HEK293T (cell line): ENCODE measurements at regions not wholly inside any gene's neighbourhood (a gene's known extent, or its start where the extent isn't known, plus 50 kb on each side); places are given as distances from the start of the nearest gene placed in this dataset.

Experiments used
- ELF4 ChIP-seq: fragments of 450-650 bp; IDR thresholded peaks from 2 replicates; pipeline ENCODE4 v1.6.1; 2017; ENCODE audit warnings: antibody characterized with exemption
- FOXM1 ChIP-seq: fragments of 450-650 bp; IDR thresholded peaks from 2 replicates; pipeline ENCODE4 v1.6.1; 2017; ENCODE audit warnings: mild to moderate bottlenecking, borderline replicate concordance
- PKNOX1 ChIP-seq: fragments of 450-650 bp; IDR thresholded peaks from 2 replicates; pipeline ENCODE4 v1.6.1; 2016
- TARDBP ChIP-seq: fragments of 450-650 bp; IDR thresholded peaks from 2 replicates; pipeline ENCODE4 v1.6.1; 2016

GRCh38 chr5:166979307-166979895, 1312.0 kb upstream of the WWC1 start:
- TF ChIP-seq ELF4 (no peak), FOXM1 (no peak), PKNOX1 (no peak), TARDBP (no peak)
